GM21423 (cell line): ENCODE measurements at regions not wholly inside any gene's neighbourhood (a gene's known extent, or its start where the extent isn't known, plus 50 kb on each side); places are given as distances from the start of the nearest gene placed in this dataset.

Experiments used
- ATAC-seq: cut with Tn5 transposase; IDR thresholded peaks from one replicate; pipeline ENCODE4 v1.9.1; 2021; ENCODE audit warnings: mild to moderate bottlenecking, moderate library complexity; ENCODE audit not compliant: unreplicated experiment

GRCh38 chr6:14250573-14250972 lies 133.0 kb downstream of the CD83 start:
- no peak for ATAC-seq

- no peak for ATAC-seq
These were observed 134.8 kb downstream of the CD83 start for GRCh38 chr6:14252271-14252850.

GRCh38 chr6:14254505-14254904 lies 136.9 kb downstream of the CD83 start:
- ATAC-seq = peak; percentile 89

GRCh38 chr6:14255916-14256315 lies 138.3 kb downstream of the CD83 start:
- no peak for ATAC-seq

- no peak for ATAC-seq
These were observed 140.5 kb downstream of the CD83 start for GRCh38 chr6:14258117-14258516.

- no peak for ATAC-seq
These were observed 141.4 kb downstream of the CD83 start for GRCh38 chr6:14258695-14259593.

- no peak for ATAC-seq
These were observed 142.1 kb downstream of the CD83 start for GRCh38 chr6:14259594-14260152.

GRCh38 chr6:14260839-14261238 lies 143.3 kb downstream of the CD83 start:
- ATAC-seq = no peak

- ATAC-seq = no peak
These were observed 146.4 kb downstream of the CD83 start for GRCh38 chr6:14263881-14264424.

GRCh38 chr6:14265049-14266021 lies 147.8 kb downstream of the CD83 start:
- no peak for ATAC-seq

- no peak for ATAC-seq
These were observed 148.7 kb downstream of the CD83 start for GRCh38 chr6:14266266-14266665.

- no peak for ATAC-seq
These were observed 150.5 kb downstream of the CD83 start for GRCh38 chr6:14267885-14268660.

- no peak for ATAC-seq
These were observed 151.9 kb downstream of the CD83 start for GRCh38 chr6:14269436-14269835.

GRCh38 chr6:14270142-14270893 lies 152.7 kb downstream of the CD83 start:
- no peak for ATAC-seq

GRCh38 chr6:14270925-14271788 lies 153.6 kb downstream of the CD83 start:
- no peak for ATAC-seq

- no peak for ATAC-seq
These were observed 154.5 kb downstream of the CD83 start for GRCh38 chr6:14271789-14272736.

- no peak for ATAC-seq
These were observed 155.1 kb downstream of the CD83 start for GRCh38 chr6:14272737-14273085.
